Esophagus squamous epithelium (tissue), 4 donors: ENCODE measurements at regions not wholly inside any gene's neighbourhood (a gene's known extent, or its start where the extent isn't known, plus 50 kb on each side); places are given as distances from the start of the nearest gene placed in this dataset.

ENCODE experiments used
- CTCF ChIP-seq, 6 experiments: fragments of 450-650 bp in 4 of 6; fragments of 200-600 bp in 2 of 6; sonication (generic) in 2 of 6; IDR thresholded peaks; one replicate each; pipeline ENCODE4 v1.5.1; 2016 to 2019; ENCODE audit warnings: antibody characterized with exemption in 6 of 6, mild to moderate bottlenecking in 4 of 6, moderate library complexity in 4 of 6
- POLR2A ChIP-seq, 4 donors: fragments of 450-650 bp; IDR thresholded peaks; one replicate each; pipeline ENCODE4 v1.6.1; 2017; ENCODE audit warnings: antibody characterized with exemption in 4 of 4, mild to moderate bottlenecking in 4 of 4, moderate library complexity in 3 of 4

GRCh38 chr9:3576328-3576727, 50.5 kb upstream of the RFX3 start:
- TF ChIP-seq CTCF (IDR thresholded peaks at IDR 0.05) (no peak), POLR2A (IDR thresholded peaks at IDR 0.05) (no peak)
